ENCODE measurements at regions not wholly inside any gene's neighbourhood (a gene's known extent, or its start where the extent isn't known, plus 50 kb on each side); places are given as distances from the start of the nearest gene placed in this dataset.

DNA sequence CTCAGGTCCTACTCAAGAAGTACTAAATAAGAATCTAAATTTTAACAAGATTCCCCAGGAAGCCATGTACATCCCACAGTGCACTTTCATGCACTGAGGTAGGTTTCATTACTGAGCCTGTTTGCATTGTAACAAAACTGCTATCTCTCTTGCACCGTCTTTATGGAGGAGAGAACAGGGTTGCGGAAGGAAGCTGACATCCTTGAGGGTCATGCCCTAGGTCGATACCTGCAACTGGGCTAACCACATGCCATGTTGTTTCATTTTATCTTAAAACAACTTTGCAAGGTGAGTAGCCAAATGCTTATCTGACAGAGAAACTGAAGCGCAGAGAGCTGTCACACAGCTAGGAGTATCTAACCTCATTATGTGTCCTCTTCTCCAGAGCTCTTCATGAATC is 656.3 kb upstream of the TENM4 start:
- DNase-seq (ENCODE audit: low spot score), result no peak
- Histone ChIP-seq H3K4me2 (no peak overlapping the region), H3K27me3 (no peaks in the 10 kb centered on the region), H3K27ac (no peak overlapping the region), H3K79me2 (no peaks in the 10 kb centered on the region), H3K9me2 (replicated peaks; ENCODE audit: insufficient read depth) (no peaks in the 10 kb centered on the region), H3K4me1 (ENCODE audit: insufficient read depth) (no peaks in the 10 kb centered on the region), H2AFZ (no peak overlapping the region), H3K4me3 (no peak overlapping the region), H3K9me3 (ENCODE audit: low read depth) (no peaks in the 10 kb centered on the region), H4K20me1 (ENCODE audit: insufficient read depth, poor library complexity, severe bottlenecking) (no peaks in the 10 kb centered on the region), H3K36me3 (replicated peaks; ENCODE audit: insufficient read depth, low read depth) (no peaks in the 10 kb centered on the region)
- 79% methylated on average over 4 of the region's 4 CpGs for WGBS (ENCODE audit: low lambda C conversion rate, missing lambda C conversion rate)
- TF ChIP-seq, protein P1, sequence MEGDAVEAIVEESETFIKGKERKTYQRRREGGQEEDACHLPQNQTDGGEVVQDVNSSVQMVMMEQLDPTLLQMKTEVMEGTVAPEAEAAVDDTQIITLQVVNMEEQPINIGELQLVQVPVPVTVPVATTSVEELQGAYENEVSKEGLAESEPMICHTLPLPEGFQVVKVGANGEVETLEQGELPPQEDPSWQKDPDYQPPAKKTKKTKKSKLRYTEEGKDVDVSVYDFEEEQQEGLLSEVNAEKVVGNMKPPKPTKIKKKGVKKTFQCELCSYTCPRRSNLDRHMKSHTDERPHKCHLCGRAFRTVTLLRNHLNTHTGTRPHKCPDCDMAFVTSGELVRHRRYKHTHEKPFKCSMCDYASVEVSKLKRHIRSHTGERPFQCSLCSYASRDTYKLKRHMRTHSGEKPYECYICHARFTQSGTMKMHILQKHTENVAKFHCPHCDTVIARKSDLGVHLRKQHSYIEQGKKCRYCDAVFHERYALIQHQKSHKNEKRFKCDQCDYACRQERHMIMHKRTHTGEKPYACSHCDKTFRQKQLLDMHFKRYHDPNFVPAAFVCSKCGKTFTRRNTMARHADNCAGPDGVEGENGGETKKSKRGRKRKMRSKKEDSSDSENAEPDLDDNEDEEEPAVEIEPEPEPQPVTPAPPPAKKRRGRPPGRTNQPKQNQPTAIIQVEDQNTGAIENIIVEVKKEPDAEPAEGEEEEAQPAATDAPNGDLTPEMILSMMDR (IDR thresholded peaks at IDR 0.05; ENCODE audit: poor library complexity), result no peak
- no peak for TF ChIP-seq EZH2phosphoT487 (IDR thresholded peaks at IDR 0.05; ENCODE audit: low read depth, severe bottlenecking, unreplicated experiment)
- no peak for TF ChIP-seq EZH2 (IDR thresholded peaks at IDR 0.05; ENCODE audit: borderline replicate concordance)

- WGBS (ENCODE audit: low lambda C conversion rate, missing lambda C conversion rate), result 86% methylated on average over 3 of the region's 3 CpGs
- Histone ChIP-seq H2AFZ (no peak overlapping the region), H3K36me3 (replicated peaks; ENCODE audit: insufficient read depth, low read depth) (no peaks in the 10 kb centered on the region), H3K4me1 (ENCODE audit: insufficient read depth) (no peaks in the 10 kb centered on the region), H3K9me2 (replicated peaks; ENCODE audit: insufficient read depth) (no peaks in the 10 kb centered on the region), H3K27me3 (no peaks in the 10 kb centered on the region), H3K27ac (no peak overlapping the region), H3K9me3 (ENCODE audit: low read depth) (no peaks in the 10 kb centered on the region), H3K4me2 (no peak overlapping the region), H4K20me1 (ENCODE audit: insufficient read depth, poor library complexity, severe bottlenecking) (no peaks in the 10 kb centered on the region), H3K79me2 (no peaks in the 10 kb centered on the region), H3K4me3 (no peak overlapping the region)
- DNase-seq (ENCODE audit: low spot score), result no peak
- TF ChIP-seq EZH2phosphoT487 (IDR thresholded peaks at IDR 0.05; ENCODE audit: low read depth, severe bottlenecking, unreplicated experiment), result no peak
- TF ChIP-seq, protein P1 (IDR thresholded peaks at IDR 0.05; ENCODE audit: poor library complexity), result no peak
- TF ChIP-seq EZH2 (IDR thresholded peaks at IDR 0.05; ENCODE audit: borderline replicate concordance), result no peak
Measured at GRCh38 chr11:80096736-80097135, 655.9 kb upstream of the TENM4 start.

GRCh38 chr11:80086496-80087055 is 645.7 kb upstream of the TENM4 start:
- H3K9me2 ChIP-seq (replicated peaks; ENCODE audit: insufficient read depth), result no peaks in the 10 kb centered on the region
- no peak overlapping the region for H2AFZ ChIP-seq
- H3K4me3 ChIP-seq, result no peak overlapping the region
- no peaks in the 10 kb centered on the region for H3K4me1 ChIP-seq (ENCODE audit: insufficient read depth)
- no peaks in the 10 kb centered on the region for H3K79me2 ChIP-seq
- DNase-seq (ENCODE audit: low spot score), result no peak
- 75% methylated on average over 1 of the region's 1 CpG for WGBS (ENCODE audit: low lambda C conversion rate, missing lambda C conversion rate)
- no peaks in the 10 kb centered on the region for H3K9me3 ChIP-seq (ENCODE audit: low read depth)
- TF ChIP-seq, protein P1 (IDR thresholded peaks at IDR 0.05; ENCODE audit: poor library complexity), result no peak
- TF ChIP-seq EZH2 (IDR thresholded peaks at IDR 0.05; ENCODE audit: borderline replicate concordance) (no peak), EZH2phosphoT487 (IDR thresholded peaks at IDR 0.05; ENCODE audit: low read depth, severe bottlenecking, unreplicated experiment) (no peak)
- no peak overlapping the region for H3K4me2 ChIP-seq
- H3K27me3 ChIP-seq, result no peaks in the 10 kb centered on the region
- H4K20me1 ChIP-seq (ENCODE audit: insufficient read depth, poor library complexity, severe bottlenecking), result no peaks in the 10 kb centered on the region
- H3K36me3 ChIP-seq (replicated peaks; ENCODE audit: insufficient read depth, low read depth), result no peaks in the 10 kb centered on the region
- no peak overlapping the region for H3K27ac ChIP-seq

- H3K9me2 ChIP-seq (replicated peaks; ENCODE audit: insufficient read depth), result no peaks in the 10 kb centered on the region
- H3K27me3 ChIP-seq, result no peaks in the 10 kb centered on the region
- H3K9me3 ChIP-seq (ENCODE audit: low read depth), result no peaks in the 10 kb centered on the region
- no peaks in the 10 kb centered on the region for H3K79me2 ChIP-seq
- WGBS (ENCODE audit: low lambda C conversion rate, missing lambda C conversion rate), result 68% methylated on average over 2 of the region's 2 CpGs
- H3K27ac ChIP-seq, result no peak overlapping the region
- no peak for DNase-seq (ENCODE audit: low spot score)
- no peak overlapping the region for H3K4me2 ChIP-seq
- H3K36me3 ChIP-seq (replicated peaks; ENCODE audit: insufficient read depth, low read depth), result no peaks in the 10 kb centered on the region
- no peak overlapping the region for H2AFZ ChIP-seq
- H3K4me1 ChIP-seq (ENCODE audit: insufficient read depth), result no peaks in the 10 kb centered on the region
- H4K20me1 ChIP-seq (ENCODE audit: insufficient read depth, poor library complexity, severe bottlenecking), result no peaks in the 10 kb centered on the region
- TF ChIP-seq, protein P1 (IDR thresholded peaks at IDR 0.05; ENCODE audit: poor library complexity), result no peak
- TF ChIP-seq EZH2phosphoT487 (IDR thresholded peaks at IDR 0.05; ENCODE audit: low read depth, severe bottlenecking, unreplicated experiment) (no peak), EZH2 (IDR thresholded peaks at IDR 0.05; ENCODE audit: borderline replicate concordance) (no peak)
- no peak overlapping the region for H3K4me3 ChIP-seq
Measured at GRCh38 chr11:80085563-80085962, 644.7 kb upstream of the TENM4 start.
